ENCODE measurements at regions not wholly inside any gene's neighbourhood (a gene's known extent, or its start where the extent isn't known, plus 50 kb on each side); places are given as distances from the start of the nearest gene placed in this dataset.

GRCh38 chr16:73717266-73717974 lies 579.2 kb upstream of the PSMD7 start:
- no peaks in the 10 kb centered on the region for H3K9me2 ChIP-seq (replicated peaks; ENCODE audit: insufficient read depth)
- no peak overlapping the region for H3K27ac ChIP-seq
- 73% methylated on average over 11 of the region's 11 CpGs for WGBS (ENCODE audit: low lambda C conversion rate, missing lambda C conversion rate)
- no peak overlapping the region for H3K4me2 ChIP-seq
- H3K79me2 ChIP-seq, result no peaks in the 10 kb centered on the region
- TF ChIP-seq EZH2 (IDR thresholded peaks at IDR 0.05; ENCODE audit: borderline replicate concordance) (no peak), EZH2phosphoT487 (IDR thresholded peaks at IDR 0.05; ENCODE audit: low read depth, severe bottlenecking, unreplicated experiment) (no peak)
- TF ChIP-seq, protein P1, sequence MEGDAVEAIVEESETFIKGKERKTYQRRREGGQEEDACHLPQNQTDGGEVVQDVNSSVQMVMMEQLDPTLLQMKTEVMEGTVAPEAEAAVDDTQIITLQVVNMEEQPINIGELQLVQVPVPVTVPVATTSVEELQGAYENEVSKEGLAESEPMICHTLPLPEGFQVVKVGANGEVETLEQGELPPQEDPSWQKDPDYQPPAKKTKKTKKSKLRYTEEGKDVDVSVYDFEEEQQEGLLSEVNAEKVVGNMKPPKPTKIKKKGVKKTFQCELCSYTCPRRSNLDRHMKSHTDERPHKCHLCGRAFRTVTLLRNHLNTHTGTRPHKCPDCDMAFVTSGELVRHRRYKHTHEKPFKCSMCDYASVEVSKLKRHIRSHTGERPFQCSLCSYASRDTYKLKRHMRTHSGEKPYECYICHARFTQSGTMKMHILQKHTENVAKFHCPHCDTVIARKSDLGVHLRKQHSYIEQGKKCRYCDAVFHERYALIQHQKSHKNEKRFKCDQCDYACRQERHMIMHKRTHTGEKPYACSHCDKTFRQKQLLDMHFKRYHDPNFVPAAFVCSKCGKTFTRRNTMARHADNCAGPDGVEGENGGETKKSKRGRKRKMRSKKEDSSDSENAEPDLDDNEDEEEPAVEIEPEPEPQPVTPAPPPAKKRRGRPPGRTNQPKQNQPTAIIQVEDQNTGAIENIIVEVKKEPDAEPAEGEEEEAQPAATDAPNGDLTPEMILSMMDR (IDR thresholded peaks at IDR 0.05; ENCODE audit: poor library complexity), result no peak
- H3K27me3 ChIP-seq, result no peaks in the 10 kb centered on the region
- H4K20me1 ChIP-seq (ENCODE audit: insufficient read depth, poor library complexity, severe bottlenecking), result no peaks in the 10 kb centered on the region
- H3K4me3 ChIP-seq, result no peak overlapping the region
- no peaks in the 10 kb centered on the region for H3K36me3 ChIP-seq (replicated peaks; ENCODE audit: insufficient read depth, low read depth)
- H3K4me1 ChIP-seq (ENCODE audit: insufficient read depth), result no peaks in the 10 kb centered on the region
- H2AFZ ChIP-seq, result no peak overlapping the region
- DNase-seq (ENCODE audit: low spot score), result no peak
- no peaks in the 10 kb centered on the region for H3K9me3 ChIP-seq (ENCODE audit: low read depth)

- no peaks in the 10 kb centered on the region for H3K79me2 ChIP-seq
- H2AFZ ChIP-seq, result no peak overlapping the region
- DNase-seq (ENCODE audit: low spot score), result no peak
- H3K36me3 ChIP-seq (replicated peaks; ENCODE audit: insufficient read depth, low read depth), result no peaks in the 10 kb centered on the region
- H3K9me2 ChIP-seq (replicated peaks; ENCODE audit: insufficient read depth), result no peaks in the 10 kb centered on the region
- no peaks in the 10 kb centered on the region for H4K20me1 ChIP-seq (ENCODE audit: insufficient read depth, poor library complexity, severe bottlenecking)
- H3K27me3 ChIP-seq, result no peaks in the 10 kb centered on the region
- TF ChIP-seq, protein P1 (IDR thresholded peaks at IDR 0.05; ENCODE audit: poor library complexity), result no peak
- TF ChIP-seq EZH2phosphoT487 (IDR thresholded peaks at IDR 0.05; ENCODE audit: low read depth, severe bottlenecking, unreplicated experiment) (no peak), EZH2 (IDR thresholded peaks at IDR 0.05; ENCODE audit: borderline replicate concordance) (no peak)
- H3K4me2 ChIP-seq, result no peak overlapping the region
- peaks cover 11% of the 10 kb centered on the region for H3K4me1 ChIP-seq (ENCODE audit: insufficient read depth)
- 92% methylated on average over 8 of the region's 8 CpGs for WGBS (ENCODE audit: low lambda C conversion rate, missing lambda C conversion rate)
- no peaks in the 10 kb centered on the region for H3K9me3 ChIP-seq (ENCODE audit: low read depth)
- H3K4me3 ChIP-seq, result no peak overlapping the region
- no peak overlapping the region for H3K27ac ChIP-seq
Measured at GRCh38 chr16:73714976-73715375, 581.6 kb upstream of the PSMD7 start.

DNA sequence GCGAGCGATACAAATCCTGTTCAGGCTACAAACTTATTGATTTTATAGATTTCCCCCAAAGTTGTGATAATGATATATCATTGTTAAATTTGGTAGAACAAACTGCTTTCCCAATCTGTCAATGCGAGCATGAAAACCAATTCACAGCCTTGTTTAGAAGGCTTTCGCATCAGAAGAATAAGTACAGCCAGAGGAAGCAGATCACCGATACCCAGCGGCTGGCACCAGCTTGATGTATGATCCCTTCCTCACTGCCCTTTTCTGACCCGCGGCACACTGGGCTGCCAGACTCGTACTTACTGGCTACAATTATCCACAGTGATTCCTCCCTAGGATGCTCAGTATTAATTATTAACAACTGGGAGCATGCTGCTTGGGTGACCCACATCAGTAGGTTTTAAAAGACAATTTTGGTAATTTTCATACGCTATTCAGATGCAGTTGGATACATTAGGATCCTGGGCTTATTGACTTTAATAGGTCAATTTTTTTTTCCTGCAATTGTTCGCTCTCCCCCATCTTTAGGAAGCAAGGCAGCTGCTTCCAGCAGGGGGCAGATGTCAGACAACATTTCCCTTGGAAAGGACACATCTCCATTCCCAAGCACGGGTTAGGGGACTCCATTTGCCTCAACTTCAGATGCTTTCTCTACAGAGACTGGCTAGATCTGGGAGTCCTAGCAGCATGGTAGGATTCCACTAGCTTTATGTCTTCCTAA lies 582.7 kb upstream of the PSMD7 start:
- Histone ChIP-seq H3K36me3 (replicated peaks; ENCODE audit: insufficient read depth, low read depth) (no peaks in the 10 kb centered on the region), H3K4me3 (no peak overlapping the region), H3K79me2 (no peaks in the 10 kb centered on the region), H3K27ac (no peak overlapping the region), H3K4me1 (ENCODE audit: insufficient read depth) (peaks cover 11% of the 10 kb centered on the region), H3K4me2 (no peak overlapping the region), H3K9me2 (replicated peaks; ENCODE audit: insufficient read depth) (no peaks in the 10 kb centered on the region), H3K27me3 (no peaks in the 10 kb centered on the region), H3K9me3 (ENCODE audit: low read depth) (no peaks in the 10 kb centered on the region), H2AFZ (no peak overlapping the region), H4K20me1 (ENCODE audit: insufficient read depth, poor library complexity, severe bottlenecking) (no peaks in the 10 kb centered on the region)
- DNase-seq (ENCODE audit: low spot score), result peak; percentile 53
- 84% methylated on average over 12 of the region's 12 CpGs for whole genome bisulfite sequencing (ENCODE audit: low lambda C conversion rate, missing lambda C conversion rate)
- TF ChIP-seq, protein P1 (IDR thresholded peaks at IDR 0.05; ENCODE audit: poor library complexity), result peak; percentile 53
- TF ChIP-seq EZH2phosphoT487 (IDR thresholded peaks at IDR 0.05; ENCODE audit: low read depth, severe bottlenecking, unreplicated experiment), result no peak
